T-cell (primary cell): ENCODE measurements at regions not wholly inside any gene's neighbourhood (a gene's known extent, or its start where the extent isn't known, plus 50 kb on each side); places are given as distances from the start of the nearest gene placed in this dataset.

ENCODE experiments used
- ATAC-seq, 4 experiments: fragments of 200-7000 bp in 3 of 4; fragments of 150-1000 bp in 1 of 4; cut with Tn5 transposase; replicated peaks in 1 of 4; 1 replicate in 3 of 4; 2 replicates in 1 of 4; pipeline ENCODE4 v1.10.0; 2021; ENCODE audit warnings: moderate library complexity in 3 of 4, mild to moderate bottlenecking in 2 of 4, moderate number of reproducible peaks in 1 of 4
- CTCF ChIA-PET, 2 donors: fragments of 300-600 bp; sonication (Branson Sonifier 250); formaldehyde crosslinking; loops; one replicate each; lab custom pipeline; 2022; ENCODE audit warnings: antibody characterized with exemption in 2 of 2; lab: Charles Lee
- POLR2A ChIA-PET, 2 donors: fragments of 300-600 bp; sonication (Branson Sonifier 250); formaldehyde crosslinking; loops; one replicate each; lab custom pipeline; 2022; ENCODE audit warnings: antibody characterized with exemption in 2 of 2; lab: Charles Lee
- DNase-seq, 35 experiments: peaks; one replicate each; pipeline versions ENCODE4 v3.0.0 to v3.0.0-alpha.2; 2013 to 2023
- H3K27ac ChIP-seq: one replicate; pipeline ENCODE4 v1.5.1; 2013; ENCODE audit warnings: low read length
- H3K27me3 ChIP-seq, 2 experiments: replicated peaks in 1 of 2; 1 replicate in 1 of 2; 2 replicates in 1 of 2; pipeline versions ENCODE4 v1.6.1 to v1.7.0; 2013; ENCODE audit warnings: low read length in 1 of 2, mixed read lengths in 1 of 2; ENCODE audit not compliant: control insufficient read depth in 2 of 2, insufficient read depth in 2 of 2; ENCODE audit errors: extremely low read depth in 1 of 2
- H3K36me3 ChIP-seq, 2 donors: 1 replicate in 1 of 2; 2 replicates in 1 of 2; pipeline versions ENCODE4 v1.6.1 to v1.7.0; 2013; ENCODE audit warnings: low read length in 1 of 2; ENCODE audit not compliant: control insufficient read depth in 2 of 2, insufficient read depth in 1 of 2; ENCODE audit errors: extremely low read depth in 1 of 2
- H3K4me1 ChIP-seq, 2 experiments: 1 replicate in 1 of 2; 2 replicates in 1 of 2; pipeline versions ENCODE4 v1.6.1 to v1.7.0; 2013; ENCODE audit warnings: low read length in 2 of 2, mixed read lengths in 1 of 2; ENCODE audit not compliant: insufficient read depth in 2 of 2, control insufficient read depth in 1 of 2; ENCODE audit errors: extremely low read depth in 1 of 2
- H3K4me3 ChIP-seq, 2 donors: 1 replicate in 1 of 2; 2 replicates in 1 of 2; pipeline versions ENCODE4 v1.5.1 to v1.7.0; 2013; ENCODE audit warnings: mild to moderate bottlenecking in 2 of 2, low read length in 1 of 2, moderate library complexity in 1 of 2; ENCODE audit not compliant: control insufficient read depth in 1 of 2; ENCODE audit errors: extremely low read depth in 1 of 2
- H3K9me3 ChIP-seq: 2 replicates; pipeline ENCODE4 v1.7.0; 2013
- H3K27ac Mint-ChIP-seq, 2 donors: one replicate each; pipeline ENCODE4 v1.8.0; 2020 to 2021; ENCODE audit warnings: mild to moderate bottlenecking in 2 of 2, mixed read lengths in 2 of 2
- H3K27me3 Mint-ChIP-seq, 2 donors: one replicate each; pipeline ENCODE4 v1.8.0; 2021 to 2022; ENCODE audit warnings: mixed read lengths in 2 of 2
- H3K36me3 Mint-ChIP-seq: one replicate; pipeline ENCODE4 v1.8.0; 2021; ENCODE audit warnings: mixed read lengths
- H3K4me1 Mint-ChIP-seq, 3 donors: one replicate each; pipeline ENCODE4 v1.8.0; 2020 to 2022; ENCODE audit warnings: mixed read lengths in 3 of 3, mild to moderate bottlenecking in 1 of 3
- H3K4me3 Mint-ChIP-seq, 3 donors: one replicate each; pipeline ENCODE4 v1.8.0; 2020 to 2022; ENCODE audit warnings: mild to moderate bottlenecking in 3 of 3, mixed read lengths in 3 of 3, moderate library complexity in 3 of 3
- H3K9me3 Mint-ChIP-seq, 3 donors: one replicate each; pipeline ENCODE4 v1.8.0; 2020 to 2022; ENCODE audit warnings: mixed read lengths in 3 of 3
- WGBS: methylation state at CpG from one replicate; pipeline ENCODE4 v1.1.5; 2013; ENCODE audit warnings: missing lambda C conversion rate; ENCODE audit not compliant: insufficient coverage; 5-methylcytosine and 5-hydroxymethylcytosine counted together

DNA sequence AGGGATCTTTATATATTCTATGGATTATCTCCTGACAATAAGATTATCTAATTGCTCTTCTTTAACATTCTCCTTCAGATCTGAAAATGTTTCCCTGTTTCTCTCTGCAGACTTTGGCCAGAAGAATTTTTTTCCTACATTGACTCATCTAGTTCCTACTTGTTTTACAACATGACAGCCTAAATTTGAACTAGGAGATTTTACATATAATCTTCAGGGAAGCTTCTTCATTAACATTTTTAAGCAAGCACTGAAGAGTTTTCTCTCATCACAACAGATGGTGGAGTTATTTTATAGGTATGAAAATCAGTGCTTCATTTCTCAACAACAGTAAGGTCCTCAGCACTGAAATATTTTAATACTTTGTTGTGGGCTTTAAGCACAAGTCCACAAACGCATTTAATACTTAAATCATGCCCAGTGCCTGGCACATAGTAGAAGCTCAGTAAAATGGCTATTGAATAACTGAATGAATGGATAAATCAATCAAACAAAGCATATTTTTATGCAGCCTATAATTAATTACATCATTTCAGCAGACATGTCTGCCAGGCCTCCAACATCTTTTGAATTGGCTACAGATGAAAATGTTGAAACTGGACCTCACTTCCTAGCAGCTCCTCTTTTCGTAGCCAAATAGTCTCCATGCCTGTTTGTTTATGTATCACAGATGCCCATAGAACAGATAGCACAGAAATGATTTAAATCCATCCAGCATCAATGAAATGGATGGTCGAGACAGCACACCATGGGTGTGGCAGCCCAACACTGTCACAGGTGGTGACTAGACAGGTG is 117.3 kb upstream of the POU2AF2 start:
- Mint-ChIP-seq H3K27ac (no peak overlapping the region), H3K4me3 (no peak overlapping the region), H3K9me3 (peaks cover 0 to 6% (median 4%) of the 10 kb centered on the region in 3 donors), H3K27me3 (peaks cover 0 to 2% of the 10 kb centered on the region in 2 donors), H3K36me3 (no peaks in the 10 kb centered on the region), H3K4me1 (no peaks in the 10 kb centered on the region)
- DNase-seq (no peak), ATAC-seq (no peak)
- ChIA-PET POLR2A (no interaction called here), CTCF (no interaction called here)
- 50% methylated on average over 1 of the region's 3 CpGs for WGBS
- H3K4me3 ChIP-seq, result no peak overlapping the region
- H3K27me3 ChIP-seq, result no peaks in the 10 kb centered on the region
- no peaks in the 10 kb centered on the region for H3K36me3 ChIP-seq
- no peaks in the 10 kb centered on the region for H3K9me3 ChIP-seq
- H3K27ac ChIP-seq, result no peak overlapping the region
- no peaks in the 10 kb centered on the region for H3K4me1 ChIP-seq

GRCh38 chr11:111124724-111125123 is 120.8 kb upstream of the POU2AF2 start:
- Histone ChIP-seq H3K4me1 (no peaks in the 10 kb centered on the region), H3K9me3 (no peaks in the 10 kb centered on the region), H3K36me3 (no peaks in the 10 kb centered on the region), H3K27me3 (no peaks in the 10 kb centered on the region), H3K27ac (no peak overlapping the region), H3K4me3 (no peak overlapping the region)
- Mint-ChIP-seq H3K27me3 (peaks cover 0 to 2% of the 10 kb centered on the region in 2 donors), H3K9me3 (no peaks in the 10 kb centered on the region), H3K4me1 (no peaks in the 10 kb centered on the region), H3K36me3 (no peaks in the 10 kb centered on the region), H3K27ac (no peak overlapping the region), H3K4me3 (no peak overlapping the region)
- ATAC-seq (no peak), DNase-seq (no peak)
- ChIA-PET POLR2A (interaction anchor here in 1 of 2 donors (0.6 to 0.7 kb wide), 2 partner anchors 11 to 51 kb away, joined by 3 to 4 read pairs; no protein-coding TSS in a partner anchor), CTCF (no interaction called here)
- no CpG with 5 or more reads among the region's 1 CpG for WGBS

DNA sequence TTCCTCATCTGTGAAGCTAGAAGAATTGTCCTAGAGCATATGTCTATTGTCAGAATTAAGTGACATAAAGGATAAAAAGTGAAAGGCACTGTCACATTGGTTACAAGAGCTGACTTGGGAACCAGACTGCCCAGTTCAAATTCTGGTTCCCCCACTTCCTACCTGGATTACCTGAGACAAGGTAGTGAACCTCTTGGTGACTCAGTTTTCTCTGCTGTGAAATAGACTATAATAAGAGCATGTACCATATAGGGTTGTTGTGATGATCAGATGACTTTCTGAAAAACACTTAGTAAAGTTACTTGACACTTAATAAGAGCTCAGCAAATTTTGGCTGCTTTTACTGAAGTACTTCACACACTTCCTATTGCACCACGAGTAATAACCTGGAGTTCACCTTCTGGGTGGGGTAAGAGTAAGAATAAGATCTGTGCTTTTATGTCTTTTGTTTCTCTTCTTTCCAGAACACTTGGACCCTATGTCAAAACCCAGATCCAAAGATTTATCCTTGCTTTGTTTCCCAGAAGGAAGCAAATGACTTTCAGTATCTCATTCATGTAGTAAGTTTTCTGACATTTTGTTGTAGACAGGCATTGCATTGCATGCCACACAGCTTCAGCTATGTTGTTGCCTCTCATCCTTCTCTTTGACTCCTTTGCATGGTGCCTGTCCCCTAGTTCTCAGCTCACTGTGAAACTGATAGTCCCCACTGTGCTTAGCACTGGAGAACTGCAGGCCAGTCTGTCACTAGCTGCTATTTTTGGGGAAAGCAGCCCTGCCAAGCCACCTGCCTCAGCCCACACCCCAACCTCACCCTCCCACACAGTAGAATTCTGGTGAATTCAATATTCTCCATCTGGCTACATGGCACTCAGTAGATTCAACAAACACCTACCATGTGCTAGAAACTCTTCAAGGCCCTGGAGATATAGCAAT is 121.8 kb upstream of the POU2AF2 start:
- Histone ChIP-seq H3K36me3 (no peaks in the 10 kb centered on the region), H3K27ac (no peak overlapping the region), H3K4me3 (no peak overlapping the region), H3K27me3 (no peaks in the 10 kb centered on the region), H3K9me3 (no peaks in the 10 kb centered on the region), H3K4me1 (no peaks in the 10 kb centered on the region)
- Mint-ChIP-seq H3K27ac (no peak overlapping the region), H3K4me1 (no peaks in the 10 kb centered on the region), H3K4me3 (no peak overlapping the region), H3K9me3 (no peaks in the 10 kb centered on the region), H3K27me3 (no peaks in the 10 kb centered on the region), H3K36me3 (no peaks in the 10 kb centered on the region)
- POLR2A ChIA-PET, result no interaction called here
- DNase-seq (no peak), ATAC-seq (no peak)
- no CpG with 5 or more reads among the region's 1 CpG for WGBS
- CTCF ChIA-PET, result no interaction called here

DNA sequence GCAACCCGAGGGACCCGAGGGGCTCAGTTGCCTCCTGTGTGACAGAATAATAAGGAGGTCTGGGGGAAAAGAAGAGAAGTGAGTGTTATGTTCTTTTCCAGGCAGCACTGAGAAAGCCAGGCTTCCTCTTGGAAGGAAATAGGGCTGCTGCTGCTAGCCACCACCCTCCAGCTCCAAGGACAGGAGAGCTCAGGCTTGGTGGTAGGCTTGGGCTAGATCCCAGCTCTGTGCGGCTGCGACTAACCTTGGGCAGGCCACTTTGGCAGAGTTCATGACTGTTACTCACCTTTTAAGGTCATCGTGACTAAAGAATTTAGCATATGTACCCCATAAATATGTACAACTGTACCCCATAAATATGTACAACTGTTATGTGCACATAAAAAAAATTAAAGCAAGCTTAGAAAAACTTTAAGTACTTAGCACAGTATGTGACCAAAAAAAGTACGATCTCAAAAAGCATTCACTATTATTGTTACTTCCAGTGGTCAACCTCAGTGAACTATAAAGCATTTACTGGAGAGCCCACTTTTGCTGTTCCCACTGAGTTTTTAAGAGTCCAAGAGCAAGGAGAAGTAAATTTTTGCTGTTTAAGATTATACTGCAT is 124.7 kb upstream of the POU2AF2 start:
- Histone ChIP-seq H3K27ac (no peak overlapping the region), H3K4me1 (no peaks in the 10 kb centered on the region), H3K9me3 (no peaks in the 10 kb centered on the region), H3K27me3 (no peaks in the 10 kb centered on the region), H3K36me3 (no peaks in the 10 kb centered on the region), H3K4me3 (no peak overlapping the region)
- no peaks in the 10 kb centered on the region for H3K27me3 Mint-ChIP-seq
- DNase-seq (no peak), ATAC-seq (no peak)
- no peak overlapping the region for H3K27ac Mint-ChIP-seq
- no peaks in the 10 kb centered on the region for H3K36me3 Mint-ChIP-seq
- ChIA-PET CTCF (no interaction called here), POLR2A (no interaction called here)
- no peaks in the 10 kb centered on the region for H3K4me1 Mint-ChIP-seq
- H3K9me3 Mint-ChIP-seq, result no peaks in the 10 kb centered on the region
- 70% methylated on average over 2 of the region's 6 CpGs for WGBS
- H3K4me3 Mint-ChIP-seq, result no peak overlapping the region

- Mint-ChIP-seq H3K27me3 (no peaks in the 10 kb centered on the region), H3K4me3 (no peak overlapping the region), H3K27ac (no peak overlapping the region), H3K9me3 (no peaks in the 10 kb centered on the region), H3K36me3 (no peaks in the 10 kb centered on the region), H3K4me1 (no peaks in the 10 kb centered on the region)
- 90% methylated on average over 7 of the region's 10 CpGs for WGBS
- DNase-seq (no peak), ATAC-seq (no peak)
- H3K27ac ChIP-seq, result no peak overlapping the region
- no peak overlapping the region for H3K4me3 ChIP-seq
- H3K9me3 ChIP-seq, result no peaks in the 10 kb centered on the region
- ChIA-PET CTCF (no interaction called here), POLR2A (no interaction called here)
- no peaks in the 10 kb centered on the region for H3K27me3 ChIP-seq
- H3K36me3 ChIP-seq, result no peaks in the 10 kb centered on the region
- no peaks in the 10 kb centered on the region for H3K4me1 ChIP-seq
Observed at GRCh38 chr11:111120161-111120560, 125.4 kb upstream of the POU2AF2 start.

DNA sequence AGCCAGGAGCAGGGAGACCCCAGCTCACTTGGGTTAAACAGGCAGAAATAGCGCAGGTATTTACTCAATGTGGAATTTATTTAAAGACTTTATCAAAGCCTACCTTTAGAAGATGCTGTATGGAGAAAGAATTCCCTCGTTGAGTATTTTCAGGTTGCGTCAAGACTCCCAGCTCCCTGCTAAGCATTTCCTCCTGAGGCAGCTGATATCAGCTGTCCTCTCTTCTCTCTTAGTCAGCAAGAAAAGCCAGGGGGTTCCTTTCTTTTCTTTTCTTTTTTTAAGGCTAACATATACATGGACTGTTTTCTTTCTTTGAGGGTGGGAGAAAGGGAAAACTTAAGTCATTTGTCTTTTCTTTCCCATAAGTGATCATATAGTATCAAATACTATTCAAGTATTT is 125.8 kb upstream of the POU2AF2 start:
- H3K27me3 ChIP-seq, result no peaks in the 10 kb centered on the region
- H3K4me3 ChIP-seq, result no peak overlapping the region
- ChIA-PET CTCF (no interaction called here), POLR2A (no interaction called here)
- H3K9me3 ChIP-seq, result no peaks in the 10 kb centered on the region
- Mint-ChIP-seq H3K4me1 (no peaks in the 10 kb centered on the region), H3K9me3 (no peaks in the 10 kb centered on the region), H3K27ac (no peak overlapping the region), H3K36me3 (no peaks in the 10 kb centered on the region), H3K27me3 (no peaks in the 10 kb centered on the region), H3K4me3 (no peak overlapping the region)
- H3K36me3 ChIP-seq, result no peaks in the 10 kb centered on the region
- H3K27ac ChIP-seq, result no peak overlapping the region
- WGBS, result no CpG with 5 or more reads among the region's 3 CpGs
- DNase-seq, result no peak
- no peak for ATAC-seq
- no peaks in the 10 kb centered on the region for H3K4me1 ChIP-seq
